ENCODE measurements at regions not wholly inside any gene's neighbourhood (a gene's known extent, or its start where the extent isn't known, plus 50 kb on each side); places are given as distances from the start of the nearest gene placed in this dataset.

GRCh38 chr13:104017317-104017716 is 951.1 kb upstream of the SLC10A2 start:
- H3K4me3 ChIP-seq (ENCODE audit: insufficient read depth, low read length): no peak overlapping the region
- no peak overlapping the region for H3K4me2 ChIP-seq (ENCODE audit: insufficient read depth, low read length)
- no peak for DNase-seq (ENCODE audit: insufficient read length, low spot score, missing footprints)
- no peaks in the 10 kb centered on the region for H3K79me2 ChIP-seq (ENCODE audit: insufficient read depth, low read length)
- H4K20me1 ChIP-seq (ENCODE audit: insufficient read depth, low read length): no peaks in the 10 kb centered on the region
- H3K4me1 ChIP-seq (ENCODE audit: insufficient read depth, low read length): no peaks in the 10 kb centered on the region
- no peaks in the 10 kb centered on the region for H3K36me3 ChIP-seq (ENCODE audit: insufficient read depth, low read length)
- TF ChIP-seq, protein P1, sequence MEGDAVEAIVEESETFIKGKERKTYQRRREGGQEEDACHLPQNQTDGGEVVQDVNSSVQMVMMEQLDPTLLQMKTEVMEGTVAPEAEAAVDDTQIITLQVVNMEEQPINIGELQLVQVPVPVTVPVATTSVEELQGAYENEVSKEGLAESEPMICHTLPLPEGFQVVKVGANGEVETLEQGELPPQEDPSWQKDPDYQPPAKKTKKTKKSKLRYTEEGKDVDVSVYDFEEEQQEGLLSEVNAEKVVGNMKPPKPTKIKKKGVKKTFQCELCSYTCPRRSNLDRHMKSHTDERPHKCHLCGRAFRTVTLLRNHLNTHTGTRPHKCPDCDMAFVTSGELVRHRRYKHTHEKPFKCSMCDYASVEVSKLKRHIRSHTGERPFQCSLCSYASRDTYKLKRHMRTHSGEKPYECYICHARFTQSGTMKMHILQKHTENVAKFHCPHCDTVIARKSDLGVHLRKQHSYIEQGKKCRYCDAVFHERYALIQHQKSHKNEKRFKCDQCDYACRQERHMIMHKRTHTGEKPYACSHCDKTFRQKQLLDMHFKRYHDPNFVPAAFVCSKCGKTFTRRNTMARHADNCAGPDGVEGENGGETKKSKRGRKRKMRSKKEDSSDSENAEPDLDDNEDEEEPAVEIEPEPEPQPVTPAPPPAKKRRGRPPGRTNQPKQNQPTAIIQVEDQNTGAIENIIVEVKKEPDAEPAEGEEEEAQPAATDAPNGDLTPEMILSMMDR (IDR thresholded peaks at IDR 0.05; ENCODE audit: extremely low read depth, low read depth, low read length): no peak
- no peaks in the 10 kb centered on the region for H3K9me3 ChIP-seq (ENCODE audit: low read depth, low read length)
- H3K27me3 ChIP-seq (ENCODE audit: insufficient read depth, low read length): no peaks in the 10 kb centered on the region
- H2AFZ ChIP-seq (ENCODE audit: low read length): no peak overlapping the region
- H3K27ac ChIP-seq (ENCODE audit: low read depth, low read length): no peak overlapping the region

DNA sequence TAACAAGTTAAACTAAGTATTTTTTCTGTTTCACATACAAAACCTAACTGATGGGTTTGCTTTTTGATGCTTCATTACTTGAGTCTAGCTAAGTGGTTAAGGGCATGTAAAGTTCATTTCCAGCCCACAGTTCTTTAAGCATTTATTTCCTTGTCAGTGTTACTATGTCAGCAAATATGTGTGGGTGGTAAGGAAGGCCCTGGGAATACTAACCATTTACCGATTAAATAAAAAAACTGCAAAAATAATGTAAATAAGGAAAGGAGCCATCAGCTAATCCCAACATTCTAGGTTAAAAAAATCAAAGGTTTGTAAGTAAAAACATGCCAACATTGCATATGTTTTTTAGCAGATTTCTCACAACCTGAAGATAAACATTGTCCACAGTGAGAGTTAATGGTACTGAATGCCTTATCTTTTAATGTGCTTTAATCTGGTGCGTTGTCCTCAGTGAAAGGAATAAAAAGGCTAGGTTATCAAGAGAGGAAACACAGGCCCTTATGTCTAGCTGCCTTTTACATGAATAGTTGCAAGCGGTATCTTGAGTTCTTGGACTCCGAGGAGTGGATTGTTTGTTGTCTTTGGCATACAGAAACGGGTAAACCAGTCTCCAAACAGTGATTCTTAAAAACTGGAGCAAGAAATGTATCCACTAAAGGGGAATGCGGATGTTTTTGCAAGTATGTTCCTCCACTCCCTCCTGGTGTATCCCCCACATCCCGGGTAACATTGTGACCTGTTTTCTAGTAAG is 949.6 kb upstream of the SLC10A2 start:
- Histone ChIP-seq H3K36me3 (ENCODE audit: insufficient read depth, low read length) (no peaks in the 10 kb centered on the region), H3K79me2 (ENCODE audit: insufficient read depth, low read length) (no peaks in the 10 kb centered on the region), H4K20me1 (ENCODE audit: insufficient read depth, low read length) (no peaks in the 10 kb centered on the region), H3K4me1 (ENCODE audit: insufficient read depth, low read length) (no peaks in the 10 kb centered on the region), H3K9me3 (ENCODE audit: low read depth, low read length) (no peaks in the 10 kb centered on the region), H3K4me3 (ENCODE audit: insufficient read depth, low read length) (no peak overlapping the region), H3K4me2 (ENCODE audit: insufficient read depth, low read length) (no peak overlapping the region), H3K27me3 (ENCODE audit: insufficient read depth, low read length) (no peaks in the 10 kb centered on the region), H3K27ac (ENCODE audit: low read depth, low read length) (peak overlapping the region; percentile 44), H2AFZ (ENCODE audit: low read length) (no peak overlapping the region)
- TF ChIP-seq, protein P1 (IDR thresholded peaks at IDR 0.05; ENCODE audit: extremely low read depth, low read depth, low read length): no peak
- no peak for DNase-seq (ENCODE audit: insufficient read length, low spot score, missing footprints)

- TF ChIP-seq, protein P1 (IDR thresholded peaks at IDR 0.05; ENCODE audit: extremely low read depth, low read depth, low read length): no peak
- H3K4me2 ChIP-seq (ENCODE audit: insufficient read depth, low read length): no peak overlapping the region
- H3K79me2 ChIP-seq (ENCODE audit: insufficient read depth, low read length): no peaks in the 10 kb centered on the region
- no peaks in the 10 kb centered on the region for H4K20me1 ChIP-seq (ENCODE audit: insufficient read depth, low read length)
- DNase-seq (ENCODE audit: insufficient read length, low spot score, missing footprints): no peak
- no peaks in the 10 kb centered on the region for H3K27me3 ChIP-seq (ENCODE audit: insufficient read depth, low read length)
- no peaks in the 10 kb centered on the region for H3K4me1 ChIP-seq (ENCODE audit: insufficient read depth, low read length)
- no peaks in the 10 kb centered on the region for H3K36me3 ChIP-seq (ENCODE audit: insufficient read depth, low read length)
- H2AFZ ChIP-seq (ENCODE audit: low read length): no peak overlapping the region
- peak overlapping the region; percentile 27 for H3K27ac ChIP-seq (ENCODE audit: low read depth, low read length)
- no peaks in the 10 kb centered on the region for H3K9me3 ChIP-seq (ENCODE audit: low read depth, low read length)
- no peak overlapping the region for H3K4me3 ChIP-seq (ENCODE audit: insufficient read depth, low read length)
These were observed 948.8 kb upstream of the SLC10A2 start for GRCh38 chr13:104014803-104015645.

Data from osteoblast (primary cell).